GM13976 (cell line): ENCODE measurements at regions not wholly inside any gene's neighbourhood (a gene's known extent, or its start where the extent isn't known, plus 50 kb on each side); places are given as distances from the start of the nearest gene placed in this dataset.

Experiments used
- DNase-seq: peaks from one replicate; pipeline ENCODE4 v3.0.0; 2012; ENCODE audit warnings: low spot score
- CTCF ChIP-seq: IDR thresholded peaks from 2 replicates; pipeline ENCODE4 v1.5.1; 2012; ENCODE audit warnings: borderline replicate concordance, mild to moderate bottlenecking; ENCODE audit not compliant: insufficient read depth; ENCODE audit errors: extremely low read depth, missing control alignments, control extremely low read depth
- in situ Hi-C: fragments of 300-500 bp; cut with MboI; formaldehyde crosslinking; loops from one replicate; pipeline ENCODE4 v1.12.0; 2022; ENCODE audit warnings: low sequenced_read_pairs, mixed read lengths, inconsistent platforms; ENCODE audit not compliant: unreplicated experiment

GRCh38 chr5:156006026-156006647 lies 320.8 kb upstream of the SGCD start:
- no peak for TF ChIP-seq CTCF
- DNase-seq: no peak
- in situ Hi-C loops: no loop called here

- DNase-seq: no peak
- no peak for TF ChIP-seq CTCF
- in situ Hi-C loops: no loop called here
These were observed 318.1 kb upstream of the SGCD start for GRCh38 chr5:156008844-156009243.

- in situ Hi-C loops: no loop called here
- no peak for TF ChIP-seq CTCF
- no peak for DNase-seq
These were observed 317.4 kb upstream of the SGCD start for GRCh38 chr5:156009583-156009982.

- in situ Hi-C loops: no loop called here
- DNase-seq: no peak
- TF ChIP-seq CTCF: no peak
These were observed 311.8 kb upstream of the SGCD start for GRCh38 chr5:156015137-156015536.

GRCh38 chr5:156019130-156019529 lies 307.8 kb upstream of the SGCD start:
- TF ChIP-seq CTCF: no peak
- DNase-seq: no peak
- in situ Hi-C loops: no loop called here

- TF ChIP-seq CTCF: no peak
- in situ Hi-C loops: no loop called here
- DNase-seq: no peak
These were observed 307.3 kb upstream of the SGCD start for GRCh38 chr5:156019571-156020180.
